ENCODE measurements at regions not wholly inside any gene's neighbourhood (a gene's known extent, or its start where the extent isn't known, plus 50 kb on each side); places are given as distances from the start of the nearest gene placed in this dataset.
"Not testable (repeated sequence)": the region's sequence is repeated elsewhere in the genome, so short reads cannot be mapped to it uniquely, and the experiment has no call there.

DNA sequence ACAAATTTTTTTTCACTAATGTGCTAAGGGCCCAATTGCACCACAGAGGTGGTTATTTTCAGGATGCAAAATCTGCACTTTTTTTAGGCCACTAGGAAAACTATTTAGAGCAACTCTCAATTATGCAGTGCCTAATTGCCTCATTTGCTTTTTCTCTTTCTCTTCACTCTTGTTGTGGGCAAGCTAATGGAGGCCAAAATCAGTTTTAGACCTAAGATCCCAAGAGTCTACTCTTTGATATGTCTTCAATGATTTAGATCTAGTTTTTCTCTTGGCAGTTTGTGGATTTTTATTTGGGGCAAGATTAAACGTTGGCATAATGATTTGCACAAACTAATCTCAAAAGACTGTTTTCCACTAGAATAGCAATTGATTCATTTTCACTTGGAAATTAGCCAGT is 1996.9 kb downstream of the LRRC4C start:
- no peak for DNase-seq (ENCODE audit: low read depth in 1 of 2, low spot score in 1 of 2)

DNA sequence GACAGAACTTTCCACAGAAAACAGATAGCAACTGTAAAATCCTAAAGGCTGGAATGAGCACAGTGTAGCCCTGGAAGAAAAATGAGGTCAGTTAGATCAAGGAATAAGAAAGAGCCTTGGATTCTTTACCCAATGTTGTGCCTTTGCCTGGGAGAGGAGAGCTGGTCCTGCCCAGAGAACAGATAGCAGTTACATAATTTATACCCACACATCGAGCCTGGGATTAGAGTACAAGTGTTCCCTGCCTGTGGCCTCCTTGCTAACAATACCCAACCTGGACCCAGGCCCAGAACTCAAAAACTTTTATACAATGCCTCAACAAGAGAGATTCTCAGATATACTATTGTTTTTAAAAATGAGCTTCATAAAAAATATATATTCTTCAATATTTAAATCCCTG is 1998.4 kb downstream of the LRRC4C start:
- no peak for DNase-seq (ENCODE audit: low read depth in 1 of 2, low spot score in 1 of 2)

GRCh38 chr11:39459606-39460005 is 1999.8 kb downstream of the LRRC4C start:
- no peak for DNase-seq (ENCODE audit: low read depth in 1 of 2, low spot score in 1 of 2)

DNA sequence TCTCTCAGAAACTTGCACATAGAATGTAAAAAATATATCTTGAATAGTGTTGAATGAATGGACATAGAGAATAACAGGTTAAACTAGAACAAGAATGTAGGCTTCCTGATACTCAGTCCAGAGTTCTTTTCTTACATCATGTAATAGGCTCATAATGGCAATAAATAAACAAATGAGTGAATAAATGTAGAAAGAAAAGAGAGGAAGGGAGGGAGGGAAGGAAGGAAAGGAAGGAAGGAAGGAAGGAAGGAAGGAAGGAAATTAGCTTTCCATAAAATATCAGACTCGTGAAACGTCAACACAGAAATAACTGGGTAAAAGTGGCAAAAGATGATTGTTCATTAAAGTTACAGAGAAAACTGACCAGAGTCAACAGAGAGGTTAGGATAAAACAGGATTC is 2001.0 kb downstream of the LRRC4C start:
- no peak for DNase-seq (ENCODE audit: low read depth in 1 of 2, low spot score in 1 of 2)

- no peak for DNase-seq (ENCODE audit: low read depth in 1 of 2, low spot score in 1 of 2)
Measured at GRCh38 chr11:39443424-39444022, 2015.9 kb downstream of the LRRC4C start.

- DNase-seq (ENCODE audit: low read depth in 1 of 2, low spot score in 1 of 2): no peak
Measured at GRCh38 chr11:39442177-39442576, 2017.3 kb downstream of the LRRC4C start.

DNA sequence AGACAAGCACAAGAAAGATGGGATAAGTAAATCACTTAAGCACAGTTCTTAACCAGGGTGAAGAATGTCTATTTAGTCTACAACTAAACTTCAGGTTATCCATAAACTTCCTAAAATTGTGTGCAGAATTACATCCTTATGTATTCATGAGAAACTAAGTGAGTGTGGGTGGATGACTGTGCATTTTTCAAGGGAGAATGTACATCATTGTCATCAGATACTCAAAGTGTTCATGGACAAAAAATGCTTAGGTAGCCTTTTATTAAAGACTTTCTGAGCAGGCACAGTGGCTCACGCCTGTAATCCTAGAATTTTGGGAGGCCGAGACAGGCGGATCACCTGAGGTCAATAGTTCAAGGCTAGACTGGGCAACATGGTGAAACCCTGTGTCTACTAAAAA is 2023.8 kb downstream of the LRRC4C start:
- no peak for DNase-seq (ENCODE audit: low read depth in 1 of 2, low spot score in 1 of 2)

DNA sequence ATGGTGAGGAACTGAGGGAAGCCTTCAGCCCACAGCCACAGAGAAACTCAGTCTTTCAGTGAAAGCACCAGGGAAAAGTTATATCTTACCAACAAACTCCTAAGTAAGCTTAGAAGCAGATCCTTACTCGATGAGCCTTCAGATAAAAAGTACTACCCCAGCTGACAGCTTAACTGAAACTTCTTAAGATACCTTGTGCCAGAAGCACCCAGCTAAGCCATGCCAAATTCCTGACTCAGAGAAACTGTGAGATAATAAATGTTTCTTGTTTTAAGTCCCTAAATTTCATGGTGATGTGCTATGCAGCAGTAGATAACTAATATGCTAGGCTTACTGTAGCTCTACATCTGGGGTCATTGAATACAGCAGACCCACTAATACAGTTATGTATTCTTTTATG is 2025.0 kb downstream of the LRRC4C start:
- no peak for DNase-seq (ENCODE audit: low read depth in 1 of 2, low spot score in 1 of 2)

- DNase-seq (ENCODE audit: low read depth in 1 of 2, low spot score in 1 of 2): no peak
Measured at GRCh38 chr11:39432929-39433328, 2026.5 kb downstream of the LRRC4C start.

DNA sequence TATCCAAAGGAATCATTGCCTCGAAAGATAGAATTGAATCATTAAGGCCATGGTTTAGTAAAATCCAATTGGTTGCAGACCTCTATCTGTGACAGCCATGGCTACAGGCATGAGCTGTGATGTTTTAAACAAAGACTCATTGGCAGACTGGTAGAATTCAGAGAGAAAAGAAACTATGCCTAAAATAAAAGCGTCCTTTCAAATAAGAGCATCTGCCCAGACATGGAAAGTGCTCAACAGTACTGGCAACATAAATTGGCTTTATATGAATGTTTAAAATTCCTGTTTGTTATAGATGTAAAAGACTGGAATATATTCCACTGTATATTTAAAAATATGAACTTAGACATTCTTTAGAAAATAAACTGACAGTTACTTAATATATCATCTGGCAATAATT is 2034.2 kb downstream of the LRRC4C start:
- no peak for DNase-seq (ENCODE audit: low read depth in 1 of 2, low spot score in 1 of 2)

GRCh38 chr11:39412117-39412516 is 2047.3 kb downstream of the LRRC4C start:
- no peak for DNase-seq (ENCODE audit: low read depth in 1 of 2, low spot score in 1 of 2)

- DNase-seq (ENCODE audit: low read depth in 1 of 2, low spot score in 1 of 2): no peak
Measured at GRCh38 chr11:39385911-39386310, 2073.5 kb downstream of the LRRC4C start.

GRCh38 chr11:39374963-39375698 is 2084.3 kb downstream of the LRRC4C start:
- DNase-seq (ENCODE audit: low read depth in 1 of 2, low spot score in 1 of 2): no peak

DNA sequence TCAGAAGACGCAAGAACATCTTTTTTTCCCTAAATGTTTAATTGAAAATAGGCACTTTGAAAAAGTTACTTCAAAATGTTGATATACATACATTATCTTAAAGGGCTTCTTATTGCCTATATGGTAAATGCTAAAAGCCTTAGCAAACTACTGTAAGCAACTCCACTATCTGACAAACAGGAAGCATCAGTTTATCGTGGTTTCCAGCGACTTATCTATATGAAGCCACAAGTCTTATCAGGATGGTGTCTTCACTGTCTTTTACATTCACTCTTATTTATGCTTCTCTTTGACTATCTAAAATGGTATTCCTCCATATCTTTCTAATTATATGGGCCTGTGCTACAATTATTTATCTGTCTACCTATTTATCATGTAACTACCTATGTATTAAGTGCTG is 2091.9 kb downstream of the LRRC4C start:
- no peak for DNase-seq (ENCODE audit: low read depth in 1 of 2, low spot score in 1 of 2)

DNA sequence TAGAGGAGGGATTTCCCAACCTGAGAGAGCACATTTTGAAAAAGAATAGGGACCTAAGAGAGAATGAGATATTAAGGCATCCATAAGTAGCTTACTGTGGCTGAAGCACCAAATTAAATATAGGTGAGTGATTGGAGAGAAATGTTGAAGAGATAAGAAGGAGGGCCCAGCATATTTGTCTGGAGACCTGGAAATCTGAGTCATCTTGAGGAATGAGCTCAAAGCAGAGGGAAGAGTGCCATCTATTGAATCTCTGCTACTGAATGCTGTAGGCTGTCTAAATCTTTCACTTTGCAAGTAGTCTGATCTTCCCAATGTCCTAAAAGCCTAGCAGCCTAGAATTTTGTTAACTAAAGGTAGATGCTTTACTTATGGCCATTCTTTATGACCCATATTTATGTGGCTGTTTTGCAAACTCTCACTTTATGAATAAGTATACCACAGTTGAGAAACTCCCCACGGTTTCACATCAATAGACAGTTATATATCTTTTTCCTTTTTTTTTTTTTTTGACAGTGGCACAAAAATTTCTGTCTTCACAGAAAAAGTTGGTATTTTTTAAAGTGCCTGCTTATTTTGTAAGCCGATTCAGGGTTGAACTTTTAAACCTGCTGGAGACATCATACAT is 2093.5 kb downstream of the LRRC4C start:
- DNase-seq (ENCODE audit: low read depth in 1 of 2, low spot score in 1 of 2): no peak

- no peak for DNase-seq (ENCODE audit: low read depth in 1 of 2, low spot score in 1 of 2)
Measured at GRCh38 chr11:39363571-39363970, 2095.9 kb downstream of the LRRC4C start.

DNA sequence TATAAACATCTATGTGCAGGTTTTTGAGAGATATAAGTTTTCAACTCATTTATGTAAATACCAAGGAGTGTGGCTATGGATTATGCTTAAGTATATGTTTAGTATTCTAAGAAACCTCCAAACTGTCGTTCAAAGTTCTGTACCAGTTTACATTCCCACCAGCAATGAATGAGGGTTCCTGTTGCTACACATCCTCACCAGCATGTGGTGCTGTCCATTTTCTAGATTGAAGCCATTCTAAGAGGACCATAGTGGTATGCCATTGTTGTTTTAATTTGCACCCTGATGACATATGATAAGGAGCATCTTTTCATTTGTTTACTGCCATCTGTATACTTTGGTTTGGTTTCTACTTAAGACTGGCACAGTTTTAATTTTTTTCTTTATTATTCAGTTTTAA is 2097.9 kb downstream of the LRRC4C start:
- no peak for DNase-seq (ENCODE audit: low read depth in 1 of 2, low spot score in 1 of 2)

GRCh38 chr11:39345834-39346442 is 2113.5 kb downstream of the LRRC4C start:
- DNase-seq (ENCODE audit: low read depth in 1 of 2, low spot score in 1 of 2): no peak

DNA sequence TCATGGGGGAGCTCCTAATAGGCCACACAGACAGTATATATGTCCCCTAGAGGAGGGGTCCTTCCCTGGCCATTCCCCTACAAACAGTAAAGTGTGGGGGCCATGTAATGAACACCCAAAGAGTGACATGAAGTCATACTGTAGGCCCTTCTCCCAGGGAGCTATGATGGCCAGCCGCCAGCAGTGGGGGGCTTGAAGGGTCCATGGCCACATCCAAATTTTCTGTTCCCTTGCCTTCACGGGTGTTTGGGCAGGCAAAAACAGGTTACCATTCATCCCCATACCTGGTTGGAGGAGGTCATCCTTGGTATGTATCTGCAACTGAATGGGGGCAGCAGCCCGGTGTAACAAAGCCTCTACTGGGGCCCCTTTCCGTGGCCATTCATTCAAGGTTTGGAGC is 2118.0 kb downstream of the LRRC4C start:
- no peak for DNase-seq (ENCODE audit: low read depth in 1 of 2, low spot score in 1 of 2)

DNA sequence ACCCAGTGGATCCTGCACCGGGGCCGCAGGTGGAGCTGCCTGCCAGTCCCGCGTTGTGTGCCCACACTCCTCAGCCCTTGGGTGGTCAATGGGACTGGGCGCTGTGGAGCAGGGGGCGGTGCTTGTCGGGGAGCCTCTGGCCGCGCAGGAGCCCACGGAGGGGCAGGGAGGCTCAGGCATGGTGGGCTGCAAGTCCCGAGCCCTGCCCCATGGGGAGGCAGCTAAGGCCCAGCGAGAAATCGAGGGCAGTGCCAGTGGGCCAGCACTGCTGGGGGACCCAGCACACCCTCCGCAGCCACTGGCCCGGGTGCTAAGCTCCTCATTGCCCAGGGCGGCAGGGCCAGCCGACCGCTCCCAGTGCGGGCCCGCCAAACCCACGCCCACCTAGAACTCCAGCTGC is 2126.4 kb downstream of the LRRC4C start:
- not testable (repeated sequence) for DNase-seq (ENCODE audit: low read depth in 1 of 2, low spot score in 1 of 2)

GRCh38 chr11:39327302-39327701 is 2132.2 kb downstream of the LRRC4C start:
- no peak for DNase-seq (ENCODE audit: low read depth in 1 of 2, low spot score in 1 of 2)

GRCh38 chr11:39311888-39312287 is 2147.6 kb downstream of the LRRC4C start:
- not testable (repeated sequence) for DNase-seq (ENCODE audit: low read depth in 1 of 2, low spot score in 1 of 2)
